Bronchial epithelial cell (primary cell): ENCODE measurements at regions not wholly inside any gene's neighbourhood (a gene's known extent, or its start where the extent isn't known, plus 50 kb on each side); places are given as distances from the start of the nearest gene placed in this dataset.

Experiments
- DNase-seq: peaks from one replicate; pipeline ENCODE4 v3.0.0-alpha.2; 2010; ENCODE audit warnings: low read depth
- FAIRE-seq: peaks from 2 replicates; lab custom pipeline; 2011; peaks lifted over from hg19 to GRCh38; lab: Jason Lieb, UNC
- H3K27me3 ChIP-seq: 2 replicates; pipeline ENCODE4 v1.5.1; 2011; ENCODE audit warnings: low read length; ENCODE audit not compliant: control insufficient read depth, insufficient read depth
- H3K36me3 ChIP-seq: 2 replicates; pipeline ENCODE4 v1.5.1; 2011; ENCODE audit warnings: low read length; ENCODE audit not compliant: control insufficient read depth, insufficient read depth
- H3K4me3 ChIP-seq: 2 replicates; pipeline ENCODE4 v1.5.1; 2011; ENCODE audit warnings: mild to moderate bottlenecking, low read depth, low read length, control low read depth
- TF ChIP-seq, protein P1 (sequence below): IDR thresholded peaks from 2 replicates; pipeline ENCODE4 v1.5.1; 2011; ENCODE audit warnings: mild to moderate bottlenecking, moderate library complexity, low read length, control low read depth, inconsistent platforms; ENCODE audit not compliant: insufficient read depth, severe bottlenecking

- H3K4me3 ChIP-seq: no peak overlapping the region
- no peak for FAIRE-seq
- H3K36me3 ChIP-seq: no peaks in the 10 kb centered on the region
- H3K27me3 ChIP-seq: no peaks in the 10 kb centered on the region
- TF ChIP-seq, protein P1, sequence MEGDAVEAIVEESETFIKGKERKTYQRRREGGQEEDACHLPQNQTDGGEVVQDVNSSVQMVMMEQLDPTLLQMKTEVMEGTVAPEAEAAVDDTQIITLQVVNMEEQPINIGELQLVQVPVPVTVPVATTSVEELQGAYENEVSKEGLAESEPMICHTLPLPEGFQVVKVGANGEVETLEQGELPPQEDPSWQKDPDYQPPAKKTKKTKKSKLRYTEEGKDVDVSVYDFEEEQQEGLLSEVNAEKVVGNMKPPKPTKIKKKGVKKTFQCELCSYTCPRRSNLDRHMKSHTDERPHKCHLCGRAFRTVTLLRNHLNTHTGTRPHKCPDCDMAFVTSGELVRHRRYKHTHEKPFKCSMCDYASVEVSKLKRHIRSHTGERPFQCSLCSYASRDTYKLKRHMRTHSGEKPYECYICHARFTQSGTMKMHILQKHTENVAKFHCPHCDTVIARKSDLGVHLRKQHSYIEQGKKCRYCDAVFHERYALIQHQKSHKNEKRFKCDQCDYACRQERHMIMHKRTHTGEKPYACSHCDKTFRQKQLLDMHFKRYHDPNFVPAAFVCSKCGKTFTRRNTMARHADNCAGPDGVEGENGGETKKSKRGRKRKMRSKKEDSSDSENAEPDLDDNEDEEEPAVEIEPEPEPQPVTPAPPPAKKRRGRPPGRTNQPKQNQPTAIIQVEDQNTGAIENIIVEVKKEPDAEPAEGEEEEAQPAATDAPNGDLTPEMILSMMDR: no peak
- no peak for DNase-seq
These were observed 140.8 kb upstream of the NFE2L3 start for GRCh38 chr7:26011039-26011696.

- H3K4me3 ChIP-seq: no peak overlapping the region
- FAIRE-seq (no peak), DNase-seq (no peak)
- TF ChIP-seq, protein P1: no peak
- no peaks in the 10 kb centered on the region for H3K36me3 ChIP-seq
- no peaks in the 10 kb centered on the region for H3K27me3 ChIP-seq
These were observed 138.4 kb upstream of the NFE2L3 start for GRCh38 chr7:26013551-26014083.

DNA sequence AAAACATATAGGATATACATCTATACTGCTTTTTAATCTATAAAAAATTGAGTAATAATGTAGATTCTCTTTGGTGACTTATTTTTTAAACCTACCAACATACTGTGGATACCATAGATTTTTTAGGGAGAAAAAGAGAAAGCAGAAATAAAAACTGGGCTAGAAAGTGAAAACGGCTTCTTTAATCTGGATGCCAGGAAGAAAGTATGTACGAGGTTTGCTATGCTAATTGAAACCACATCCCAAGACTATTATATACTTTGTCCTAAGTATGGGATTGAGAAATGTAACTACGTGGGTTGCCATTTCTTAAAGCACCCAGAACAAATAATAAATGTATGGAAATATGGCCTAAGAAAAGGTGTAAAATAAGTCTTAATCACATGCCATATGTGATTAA lies 129.0 kb upstream of the NFE2L3 start:
- no peaks in the 10 kb centered on the region for H3K27me3 ChIP-seq
- TF ChIP-seq, protein P1: no peak
- no peak overlapping the region for H3K4me3 ChIP-seq
- no peak for DNase-seq
- no peak for FAIRE-seq
- H3K36me3 ChIP-seq: no peaks in the 10 kb centered on the region

DNA sequence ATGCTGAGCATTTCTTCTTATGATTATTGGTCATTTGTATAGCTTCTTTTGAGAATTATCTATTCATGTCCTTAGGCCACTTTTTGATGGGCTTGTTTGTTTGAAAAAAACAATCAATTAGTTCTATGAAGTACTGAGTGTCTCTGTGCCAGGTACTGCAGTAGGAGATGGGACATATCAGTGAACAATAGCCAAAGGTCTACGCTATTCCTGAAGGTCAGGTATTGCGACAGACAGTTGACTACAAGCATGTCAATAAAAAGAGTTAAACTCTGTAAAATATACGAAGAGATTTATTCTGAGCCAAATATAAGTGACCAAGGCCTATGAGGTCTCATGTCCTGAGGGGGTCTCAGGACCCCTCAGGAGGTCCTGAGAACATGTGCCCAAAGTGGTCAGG lies 122.1 kb upstream of the NFE2L3 start:
- TF ChIP-seq, protein P1: no peak
- FAIRE-seq: no peak

DNA sequence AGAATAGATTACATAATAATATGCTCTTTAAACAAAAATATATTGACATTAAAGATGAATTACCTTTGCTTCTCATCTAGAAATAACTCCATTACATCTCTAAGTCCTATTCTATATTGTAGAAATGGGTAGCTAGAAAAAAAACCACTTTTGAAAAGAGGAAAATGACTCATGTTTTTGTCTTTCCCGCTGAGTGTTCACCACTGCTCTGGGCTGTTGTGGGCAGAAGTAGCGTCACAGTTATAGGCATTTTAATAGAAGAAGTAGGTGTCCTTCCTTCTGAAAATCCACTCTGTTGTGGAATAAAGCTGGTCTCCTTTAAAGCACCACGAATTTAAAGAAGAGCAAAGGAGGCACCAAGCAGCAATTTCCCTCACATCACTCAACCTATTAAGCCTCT lies 117.6 kb upstream of the NFE2L3 start:
- FAIRE-seq (no peak), DNase-seq (peak; percentile 15)
- Histone ChIP-seq H3K36me3 (no peaks in the 10 kb centered on the region), H3K27me3 (no peaks in the 10 kb centered on the region), H3K4me3 (no peak overlapping the region)
- TF ChIP-seq, protein P1: no peak

More for the DNA sequence above, 122.1 kb upstream of the NFE2L3 start:
- no peaks in the 10 kb centered on the region for H3K36me3 ChIP-seq
- no peak overlapping the region for H3K4me3 ChIP-seq
- no peaks in the 10 kb centered on the region for H3K27me3 ChIP-seq
- DNase-seq: no peak
